ENCODE measurements at regions not wholly inside any gene's neighbourhood (a gene's known extent, or its start where the extent isn't known, plus 50 kb on each side); places are given as distances from the start of the nearest gene placed in this dataset.

DNA sequence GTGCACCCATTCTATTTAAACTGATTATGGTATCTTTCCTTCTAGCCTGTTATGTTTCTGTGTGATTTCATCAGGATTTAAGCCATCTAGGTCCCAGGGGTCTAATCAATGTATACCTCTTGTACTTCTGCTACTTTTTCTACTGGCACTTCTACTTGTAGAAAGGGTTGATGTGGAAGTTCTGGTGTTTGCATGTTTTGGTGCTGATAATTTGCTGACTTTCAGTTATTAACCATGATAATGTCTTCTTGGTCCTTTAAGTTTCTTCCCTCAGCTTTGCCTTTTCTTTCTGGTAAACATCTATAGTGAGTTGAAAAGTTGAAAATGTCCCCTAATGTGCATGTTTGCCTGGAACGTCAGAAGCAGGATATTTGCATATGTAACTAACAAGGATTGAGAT, 390.6 kb upstream of the MAP3K7 start:
- TF ChIP-seq POLR2A (IDR thresholded peaks at IDR 0.05; ENCODE audit: low read depth, low read length) (no peak), TAF1 (IDR thresholded peaks at IDR 0.05; ENCODE audit: borderline replicate concordance, low read depth, low read length) (no peak), POLR2AphosphoS5 (IDR thresholded peaks at IDR 0.05; ENCODE audit: low read depth, low read length) (no peak)
